B cell (primary cell): ENCODE measurements at regions not wholly inside any gene's neighbourhood (a gene's known extent, or its start where the extent isn't known, plus 50 kb on each side); places are given as distances from the start of the nearest gene placed in this dataset.

Experiments
- ATAC-seq: fragments of 200-7000 bp; cut with Tn5 transposase; one replicate; pipeline ENCODE4 v1.10.0; 2021; ENCODE audit warnings: low read depth, mild to moderate bottlenecking, moderate number of reproducible peaks, moderate library complexity
- CTCF ChIA-PET: fragments of 350-600 bp; sonication (Branson Sonifier 250); formaldehyde crosslinking; loops from one replicate; lab custom pipeline; 2021; ENCODE audit warnings: antibody characterized with exemption, inconsistent platforms; lab: Charles Lee
- POLR2A ChIA-PET: fragments of 350-600 bp; sonication (Branson Sonifier 250); formaldehyde crosslinking; loops from one replicate; lab custom pipeline; 2021; ENCODE audit warnings: antibody characterized with exemption; lab: Charles Lee
- DNase-seq: peaks from one replicate; pipeline ENCODE4 v3.0.0; 2013
- H2AFZ ChIP-seq: 2 replicates; pipeline ENCODE4 v1.6.1; 2012; ENCODE audit warnings: mild to moderate bottlenecking, low read depth, low read length; ENCODE audit not compliant: insufficient read depth, poor library complexity, severe bottlenecking
- H3K27ac ChIP-seq, 2 donors: 1 replicate in 1 of 2; 2 replicates in 1 of 2; pipeline ENCODE4 v1.5.1; 2012 to 2013; ENCODE audit warnings: low read length in 2 of 2, mild to moderate bottlenecking in 2 of 2, moderate library complexity in 1 of 2
- H3K27me3 ChIP-seq, 4 experiments: fragments of 200-600 bp in 1 of 4; sonication (generic) in 1 of 4; replicated peaks in 1 of 4; 1 replicate in 2 of 4; 2 replicates in 2 of 4; pipeline versions ENCODE4 v1.6.1 to v1.7.0; 2013 to 2016; ENCODE audit warnings: low read length in 3 of 4, mild to moderate bottlenecking in 2 of 4, mixed read lengths in 1 of 4, moderate library complexity in 1 of 4; ENCODE audit not compliant: insufficient read depth in 4 of 4, control insufficient read depth in 3 of 4; ENCODE audit errors: control extremely low read depth in 1 of 4
- H3K36me3 ChIP-seq, 2 experiments: replicated peaks in 1 of 2; 1 replicate in 1 of 2; 2 replicates in 1 of 2; pipeline versions ENCODE4 v1.6.1 to v1.7.1; 2013; ENCODE audit warnings: low read length in 1 of 2; ENCODE audit not compliant: insufficient read depth in 2 of 2, control insufficient read depth in 1 of 2; ENCODE audit errors: control extremely low read depth in 1 of 2, extremely low read depth in 1 of 2
- H3K4me1 ChIP-seq, 2 donors: fragments of 200-600 bp in 1 of 2; sonication (generic) in 1 of 2; 1 replicate in 1 of 2; 2 replicates in 1 of 2; pipeline versions ENCODE4 v1.5.1 to v1.6.1; 2013 to 2017; ENCODE audit warnings: low read length in 2 of 2; ENCODE audit not compliant: control insufficient read depth in 2 of 2, insufficient read depth in 2 of 2
- H3K4me2 ChIP-seq: replicated peaks from 2 replicates; pipeline ENCODE3; 2012; ENCODE audit warnings: mild to moderate bottlenecking, low read depth, low read length; ENCODE audit not compliant: poor library complexity, severe bottlenecking
- H3K4me3 ChIP-seq, 5 experiments: fragments of 200-600 bp in 1 of 5; sonication (generic) in 1 of 5; 1 replicate in 3 of 5; 2 replicates in 2 of 5; pipeline versions ENCODE4 v1.5.1 to v1.7.0; 2011 to 2016; ENCODE audit warnings: low read length in 4 of 5, mild to moderate bottlenecking in 4 of 5, low read depth in 2 of 5, control low read depth in 1 of 5, moderate library complexity in 1 of 5; ENCODE audit not compliant: insufficient read depth in 1 of 5; ENCODE audit errors: control extremely low read depth in 1 of 5, extremely low read depth in 1 of 5
- H3K79me2 ChIP-seq: fragments of 200-600 bp; sonication (generic); one replicate; pipeline ENCODE4 v1.6.0; 2016; ENCODE audit warnings: low read length; ENCODE audit not compliant: control insufficient read depth, insufficient read depth
- H3K9ac ChIP-seq: fragments of 200-600 bp; sonication (generic); 2 replicates; pipeline ENCODE4 v1.6.1; 2017; ENCODE audit warnings: mild to moderate bottlenecking, low read length, moderate library complexity
- H3K9me3 ChIP-seq, 3 donors: one replicate each; pipeline versions ENCODE4 v1.6.1 to v1.7.1; 2013; ENCODE audit warnings: low read length in 2 of 3; ENCODE audit not compliant: control insufficient read depth in 2 of 3, insufficient read depth in 1 of 3; ENCODE audit errors: control extremely low read depth in 1 of 3
- H4K20me1 ChIP-seq: 2 replicates; pipeline ENCODE4 v1.6.0; 2012; ENCODE audit warnings: mild to moderate bottlenecking, low read length; ENCODE audit not compliant: insufficient read depth, control insufficient read depth, poor library complexity, severe bottlenecking
- H3K27ac Mint-ChIP-seq: one replicate; pipeline ENCODE4 v1.8.0; 2021; ENCODE audit warnings: mixed read lengths
- H3K27me3 Mint-ChIP-seq: one replicate; pipeline ENCODE4 v1.8.0; 2021; ENCODE audit warnings: mixed read lengths
- H3K4me1 Mint-ChIP-seq: one replicate; pipeline ENCODE4 v1.8.0; 2021; ENCODE audit warnings: mixed read lengths
- H3K4me3 Mint-ChIP-seq: one replicate; pipeline ENCODE4 v1.8.0; 2021; ENCODE audit warnings: mixed read lengths
- H3K9me3 Mint-ChIP-seq: one replicate; pipeline ENCODE4 v1.8.0; 2022; ENCODE audit warnings: mixed read lengths; ENCODE audit not compliant: insufficient read depth
- EZH2 ChIP-seq: IDR thresholded peaks from 2 replicates; pipeline ENCODE4 v1.6.1; 2012; ENCODE audit warnings: borderline replicate concordance, low read depth, mild to moderate bottlenecking, moderate library complexity, low read length; ENCODE audit not compliant: insufficient read depth, poor library complexity, severe bottlenecking
- WGBS: methylation state at CpG from one replicate; pipeline ENCODE4 v1.1.5; 2013; ENCODE audit warnings: missing lambda C conversion rate; ENCODE audit not compliant: insufficient coverage; 5-methylcytosine and 5-hydroxymethylcytosine counted together
- intact Hi-C: fragments of 100-400 bp; cut with micrococcal nuclease; formaldehyde crosslinking; loops from one replicate; pipeline ENCODE4 v1.10.0; 2022
- TF ChIP-seq, protein P1 (sequence below): fragments of 200-600 bp; IDR thresholded peaks from one replicate; pipeline ENCODE4 v1.8.0; 2022; ENCODE audit warnings: antibody characterized with exemption, mild to moderate bottlenecking

- Histone ChIP-seq H4K20me1 (no peaks in the 10 kb centered on the region), H3K4me1 (no peaks in the 10 kb centered on the region), H3K27ac (no peak overlapping the region), H3K79me2 (no peaks in the 10 kb centered on the region), H3K4me3 (no peak overlapping the region), H2AFZ (no peak overlapping the region), H3K4me2 (no peak overlapping the region), H3K9ac (no peak overlapping the region), H3K36me3 (no peaks in the 10 kb centered on the region), H3K9me3 (no peaks in the 10 kb centered on the region), H3K27me3 (no peaks in the 10 kb centered on the region)
- no CpG with 5 or more reads among the region's 4 CpGs for WGBS
- TF ChIP-seq, protein P1, sequence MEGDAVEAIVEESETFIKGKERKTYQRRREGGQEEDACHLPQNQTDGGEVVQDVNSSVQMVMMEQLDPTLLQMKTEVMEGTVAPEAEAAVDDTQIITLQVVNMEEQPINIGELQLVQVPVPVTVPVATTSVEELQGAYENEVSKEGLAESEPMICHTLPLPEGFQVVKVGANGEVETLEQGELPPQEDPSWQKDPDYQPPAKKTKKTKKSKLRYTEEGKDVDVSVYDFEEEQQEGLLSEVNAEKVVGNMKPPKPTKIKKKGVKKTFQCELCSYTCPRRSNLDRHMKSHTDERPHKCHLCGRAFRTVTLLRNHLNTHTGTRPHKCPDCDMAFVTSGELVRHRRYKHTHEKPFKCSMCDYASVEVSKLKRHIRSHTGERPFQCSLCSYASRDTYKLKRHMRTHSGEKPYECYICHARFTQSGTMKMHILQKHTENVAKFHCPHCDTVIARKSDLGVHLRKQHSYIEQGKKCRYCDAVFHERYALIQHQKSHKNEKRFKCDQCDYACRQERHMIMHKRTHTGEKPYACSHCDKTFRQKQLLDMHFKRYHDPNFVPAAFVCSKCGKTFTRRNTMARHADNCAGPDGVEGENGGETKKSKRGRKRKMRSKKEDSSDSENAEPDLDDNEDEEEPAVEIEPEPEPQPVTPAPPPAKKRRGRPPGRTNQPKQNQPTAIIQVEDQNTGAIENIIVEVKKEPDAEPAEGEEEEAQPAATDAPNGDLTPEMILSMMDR = no peak
- TF ChIP-seq EZH2 = no peak
- peaks cover 3% of the 10 kb centered on the region for H3K9me3 Mint-ChIP-seq
- ChIA-PET CTCF (no interaction called here), POLR2A (no interaction called here)
- no peaks in the 10 kb centered on the region for H3K27me3 Mint-ChIP-seq
- no peak for DNase-seq
- intact Hi-C loops = no loop called here
- H3K4me1 Mint-ChIP-seq = no peaks in the 10 kb centered on the region
- ATAC-seq = no peak
- no peak overlapping the region for H3K27ac Mint-ChIP-seq
- no peak overlapping the region for H3K4me3 Mint-ChIP-seq
Observed at GRCh38 chr13:107250628-107251027, 682.7 kb upstream of the ARGLU1 start.

DNA sequence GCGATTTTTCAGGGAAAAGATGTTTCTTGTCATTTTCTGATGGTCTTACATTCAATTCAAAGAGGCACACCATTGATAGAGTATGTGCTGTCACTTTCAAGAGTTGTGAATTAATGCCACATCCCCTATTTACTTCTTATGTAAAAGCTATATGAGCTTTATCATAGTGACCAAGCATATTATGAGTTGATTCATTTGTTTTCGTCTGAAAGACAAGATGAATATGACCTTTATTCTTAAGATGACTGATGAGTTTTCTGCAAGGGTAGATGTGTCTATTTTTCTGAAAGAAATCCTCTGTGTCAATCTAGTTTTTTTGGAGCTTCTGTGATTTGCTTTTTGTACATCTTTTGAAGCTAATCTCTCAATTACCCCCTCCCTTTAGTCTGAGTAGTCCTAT is 676.3 kb upstream of the ARGLU1 start:
- Histone ChIP-seq H3K36me3 (no peaks in the 10 kb centered on the region), H3K9ac (no peak overlapping the region), H3K27me3 (no peaks in the 10 kb centered on the region), H4K20me1 (no peaks in the 10 kb centered on the region), H3K9me3 (peaks cover 0 to 3% (median 0%) of the 10 kb centered on the region in 3 donors), H3K27ac (no peak overlapping the region), H3K4me1 (no peaks in the 10 kb centered on the region), H3K4me3 (no peak overlapping the region), H3K4me2 (no peak overlapping the region), H2AFZ (no peak overlapping the region), H3K79me2 (no peaks in the 10 kb centered on the region)
- no peak for TF ChIP-seq EZH2
- TF ChIP-seq, protein P1 = no peak
- ATAC-seq (no peak), DNase-seq (no peak)
- ChIA-PET CTCF (no interaction called here), POLR2A (no interaction called here)
- H3K27me3 Mint-ChIP-seq = no peaks in the 10 kb centered on the region
- no peak overlapping the region for H3K4me3 Mint-ChIP-seq
- H3K27ac Mint-ChIP-seq = no peak overlapping the region
- no CpG with 5 or more reads among the region's 2 CpGs for WGBS
- no peaks in the 10 kb centered on the region for H3K4me1 Mint-ChIP-seq
- H3K9me3 Mint-ChIP-seq = peaks cover 4% of the 10 kb centered on the region
- intact Hi-C loops = no loop called here
